ENCODE measurements at regions not wholly inside any gene's neighbourhood (a gene's known extent, or its start where the extent isn't known, plus 50 kb on each side); places are given as distances from the start of the nearest gene placed in this dataset.
A peak's percentile ranks its signal among the peaks of the same experiment; 100 is the strongest.

- H3K36me3 Mint-ChIP-seq (ENCODE audit: insufficient read depth), result peaks cover 7% of the 10 kb centered on the region
- no peaks in the 10 kb centered on the region for H3K9me3 Mint-ChIP-seq
- no peak overlapping the region for H3K4me3 Mint-ChIP-seq
- DNase-seq (ENCODE audit: low spot score in 2 of 2), result no peak
- no peak for ATAC-seq (replicated peaks; ENCODE audit: extremely low read depth, poor library complexity, severe bottlenecking)
- peaks cover 9% of the 10 kb centered on the region for H3K4me1 Mint-ChIP-seq
- no peak overlapping the region for H3K27ac Mint-ChIP-seq (ENCODE audit: low read depth)
- H3K27me3 Mint-ChIP-seq, result no peaks in the 10 kb centered on the region
Observed at GRCh38 chr14:71695611-71696350, 236.4 kb upstream of the RGS6 start.

GRCh38 chr14:71698027-71698426 is 234.2 kb upstream of the RGS6 start:
- no peak for DNase-seq (ENCODE audit: low spot score in 2 of 2)

GRCh38 chr14:71698673-71699072 is 233.6 kb upstream of the RGS6 start:
- H3K4me1 Mint-ChIP-seq, result peaks cover 9% of the 10 kb centered on the region
- no peak overlapping the region for H3K27ac Mint-ChIP-seq (ENCODE audit: low read depth)

More at GRCh38 chr14:71698027-71698426, 234.2 kb upstream of the RGS6 start:
- Mint-ChIP-seq H3K4me3 (no peak overlapping the region), H3K36me3 (ENCODE audit: insufficient read depth) (peaks cover 11% of the 10 kb centered on the region), H3K27ac (ENCODE audit: low read depth) (no peak overlapping the region), H3K4me1 (peaks cover 9% of the 10 kb centered on the region), H3K27me3 (no peaks in the 10 kb centered on the region), H3K9me3 (no peaks in the 10 kb centered on the region)
- no peak for ATAC-seq (replicated peaks; ENCODE audit: extremely low read depth, poor library complexity, severe bottlenecking)

GRCh38 chr14:71701990-71702389 is 230.2 kb upstream of the RGS6 start:
- no peak for DNase-seq (ENCODE audit: low spot score in 2 of 2)
- H3K36me3 Mint-ChIP-seq (ENCODE audit: insufficient read depth), result peaks cover 11% of the 10 kb centered on the region
- no peaks in the 10 kb centered on the region for H3K9me3 Mint-ChIP-seq
- peaks cover 4% of the 10 kb centered on the region for H3K4me1 Mint-ChIP-seq
- no peak overlapping the region for H3K27ac Mint-ChIP-seq (ENCODE audit: low read depth)
- no peaks in the 10 kb centered on the region for H3K27me3 Mint-ChIP-seq
- H3K4me3 Mint-ChIP-seq, result no peak overlapping the region
- ATAC-seq (replicated peaks; ENCODE audit: extremely low read depth, poor library complexity, severe bottlenecking), result no peak

More at GRCh38 chr14:71698673-71699072, 233.6 kb upstream of the RGS6 start:
- peaks cover 11% of the 10 kb centered on the region for H3K36me3 Mint-ChIP-seq (ENCODE audit: insufficient read depth)
- no peaks in the 10 kb centered on the region for H3K27me3 Mint-ChIP-seq
- no peak overlapping the region for H3K4me3 Mint-ChIP-seq
- DNase-seq (ENCODE audit: low spot score in 2 of 2), result no peak
- no peak for ATAC-seq (replicated peaks; ENCODE audit: extremely low read depth, poor library complexity, severe bottlenecking)
- H3K9me3 Mint-ChIP-seq, result no peaks in the 10 kb centered on the region

GRCh38 chr14:71702786-71703185 is 229.4 kb upstream of the RGS6 start:
- Mint-ChIP-seq H3K27ac (ENCODE audit: low read depth) (no peak overlapping the region), H3K27me3 (no peaks in the 10 kb centered on the region), H3K4me1 (no peaks in the 10 kb centered on the region), H3K9me3 (no peaks in the 10 kb centered on the region), H3K4me3 (no peak overlapping the region), H3K36me3 (ENCODE audit: insufficient read depth) (peaks cover 11% of the 10 kb centered on the region)
- no peak for DNase-seq (ENCODE audit: low spot score in 2 of 2)
- no peak for ATAC-seq (replicated peaks; ENCODE audit: extremely low read depth, poor library complexity, severe bottlenecking)

- H3K36me3 Mint-ChIP-seq (ENCODE audit: insufficient read depth), result peaks cover 11% of the 10 kb centered on the region
Observed at GRCh38 chr14:71703477-71703876, 228.8 kb upstream of the RGS6 start.

GRCh38 chr14:71704210-71704609 is 228.0 kb upstream of the RGS6 start:
- Mint-ChIP-seq H3K4me3 (no peak overlapping the region), H3K27ac (ENCODE audit: low read depth) (no peak overlapping the region), H3K27me3 (no peaks in the 10 kb centered on the region), H3K36me3 (ENCODE audit: insufficient read depth) (peaks cover 11% of the 10 kb centered on the region), H3K9me3 (no peaks in the 10 kb centered on the region), H3K4me1 (no peaks in the 10 kb centered on the region)
- ATAC-seq (replicated peaks; ENCODE audit: extremely low read depth, poor library complexity, severe bottlenecking) (no peak), DNase-seq (ENCODE audit: low spot score in 2 of 2) (no peak)

More at GRCh38 chr14:71703477-71703876, 228.8 kb upstream of the RGS6 start:
- no peak overlapping the region for H3K4me3 Mint-ChIP-seq
- no peaks in the 10 kb centered on the region for H3K9me3 Mint-ChIP-seq
- no peak overlapping the region for H3K27ac Mint-ChIP-seq (ENCODE audit: low read depth)
- ATAC-seq (replicated peaks; ENCODE audit: extremely low read depth, poor library complexity, severe bottlenecking), result no peak
- no peak for DNase-seq (ENCODE audit: low spot score in 2 of 2)
- H3K27me3 Mint-ChIP-seq, result no peaks in the 10 kb centered on the region
- no peaks in the 10 kb centered on the region for H3K4me1 Mint-ChIP-seq

- Mint-ChIP-seq H3K4me3 (no peak overlapping the region), H3K27ac (ENCODE audit: low read depth) (no peak overlapping the region), H3K27me3 (no peaks in the 10 kb centered on the region), H3K36me3 (ENCODE audit: insufficient read depth) (peaks cover 14% of the 10 kb centered on the region), H3K9me3 (no peaks in the 10 kb centered on the region), H3K4me1 (no peaks in the 10 kb centered on the region)
- no peak for DNase-seq (ENCODE audit: low spot score in 2 of 2)
- no peak for ATAC-seq (replicated peaks; ENCODE audit: extremely low read depth, poor library complexity, severe bottlenecking)
Observed at GRCh38 chr14:71705460-71705859, 226.8 kb upstream of the RGS6 start.

GRCh38 chr14:71709076-71709475 is 223.2 kb upstream of the RGS6 start:
- Mint-ChIP-seq H3K36me3 (ENCODE audit: insufficient read depth) (peaks cover 15% of the 10 kb centered on the region), H3K9me3 (no peaks in the 10 kb centered on the region), H3K27me3 (no peaks in the 10 kb centered on the region), H3K27ac (ENCODE audit: low read depth) (no peak overlapping the region), H3K4me3 (no peak overlapping the region), H3K4me1 (peaks cover 9% of the 10 kb centered on the region)
- DNase-seq (ENCODE audit: low spot score in 2 of 2) (no peak), ATAC-seq (replicated peaks; ENCODE audit: extremely low read depth, poor library complexity, severe bottlenecking) (no peak)

GRCh38 chr14:71709987-71710386 is 222.2 kb upstream of the RGS6 start:
- Mint-ChIP-seq H3K9me3 (no peaks in the 10 kb centered on the region), H3K27me3 (no peaks in the 10 kb centered on the region), H3K4me1 (peaks cover 9% of the 10 kb centered on the region), H3K36me3 (ENCODE audit: insufficient read depth) (peaks cover 15% of the 10 kb centered on the region), H3K4me3 (no peak overlapping the region), H3K27ac (ENCODE audit: low read depth) (no peak overlapping the region)
- ATAC-seq (replicated peaks; ENCODE audit: extremely low read depth, poor library complexity, severe bottlenecking), result no peak
- DNase-seq (ENCODE audit: low spot score in 2 of 2), result no peak

GRCh38 chr14:71711125-71711524 is 221.1 kb upstream of the RGS6 start:
- H3K27me3 Mint-ChIP-seq, result no peaks in the 10 kb centered on the region
- no peak overlapping the region for H3K4me3 Mint-ChIP-seq
- peaks cover 15% of the 10 kb centered on the region for H3K36me3 Mint-ChIP-seq (ENCODE audit: insufficient read depth)
- H3K4me1 Mint-ChIP-seq, result peaks cover 9% of the 10 kb centered on the region
- no peak for DNase-seq (ENCODE audit: low spot score in 2 of 2)
- H3K27ac Mint-ChIP-seq (ENCODE audit: low read depth), result no peak overlapping the region
- H3K9me3 Mint-ChIP-seq, result no peaks in the 10 kb centered on the region
- peak; percentile 82 for ATAC-seq (replicated peaks; ENCODE audit: extremely low read depth, poor library complexity, severe bottlenecking)

- H3K4me3 Mint-ChIP-seq, result no peak overlapping the region
- ATAC-seq (replicated peaks; ENCODE audit: extremely low read depth, poor library complexity, severe bottlenecking), result no peak
Observed at GRCh38 chr14:71711619-71712018, 220.6 kb upstream of the RGS6 start.

GRCh38 chr14:71712478-71712877 is 219.8 kb upstream of the RGS6 start:
- Mint-ChIP-seq H3K27ac (ENCODE audit: low read depth) (no peak overlapping the region), H3K4me1 (peaks cover 9% of the 10 kb centered on the region), H3K9me3 (no peaks in the 10 kb centered on the region), H3K36me3 (ENCODE audit: insufficient read depth) (peaks cover 12% of the 10 kb centered on the region), H3K4me3 (no peak overlapping the region), H3K27me3 (no peaks in the 10 kb centered on the region)
- ATAC-seq (replicated peaks; ENCODE audit: extremely low read depth, poor library complexity, severe bottlenecking), result no peak
- no peak for DNase-seq (ENCODE audit: low spot score in 2 of 2)

More at GRCh38 chr14:71711619-71712018, 220.6 kb upstream of the RGS6 start:
- no peaks in the 10 kb centered on the region for H3K9me3 Mint-ChIP-seq
- H3K36me3 Mint-ChIP-seq (ENCODE audit: insufficient read depth), result peaks cover 15% of the 10 kb centered on the region
- no peaks in the 10 kb centered on the region for H3K27me3 Mint-ChIP-seq
- H3K27ac Mint-ChIP-seq (ENCODE audit: low read depth), result no peak overlapping the region
- no peak for DNase-seq (ENCODE audit: low spot score in 2 of 2)
- H3K4me1 Mint-ChIP-seq, result peaks cover 9% of the 10 kb centered on the region
